K562 (cell line): ENCODE measurements at regions not wholly inside any gene's neighbourhood (a gene's known extent, or its start where the extent isn't known, plus 50 kb on each side); places are given as distances from the start of the nearest gene placed in this dataset.

ENCODE experiments used
- ATAC-seq: fragments of 200-7000 bp; cut with Tn5 transposase; 3 replicates; pipeline ENCODE4 v1.9.1; 2020; ENCODE audit warnings: moderate library complexity
- BruUV-seq: library from RNA; stranded (reverse); fragments of 400-500 nt; replicated peaks from 2 replicates; lab custom pipeline; 2021; lab: Mats Ljungman, UMichigan
- CTCF ChIA-PET: fragments of 300-600 bp; formaldehyde crosslinking; extraction: SDS; loops from one replicate; lab custom pipeline; 2021; ENCODE audit warnings: low intra/inter-chr PET ratio; lab: Yijun Ruan, JAX
- POLR2A ChIA-PET: fragments of 300-600, 350-650 bp; sonication (Branson Sonifier 250); formaldehyde crosslinking; extraction: SDS; loops from one replicate; lab custom pipeline; 2021; ENCODE audit warnings: antibody characterized with exemption, inconsistent platforms; lab: Yijun Ruan, JAX
- DNase-seq, 4 experiments: peaks; one replicate each; pipeline versions ENCODE4 v3.0.0 to v3.0.0-alpha.2; 2011 to 2018; ENCODE audit warnings: low spot score in 3 of 4, mixed read lengths in 3 of 4; ENCODE audit errors: extremely low read depth in 1 of 4
- FAIRE-seq: peaks from 2 replicates; lab custom pipeline; 2011; peaks lifted over from hg19 to GRCh38; lab: Jason Lieb, UNC
- H2AFZ ChIP-seq: 2 replicates; pipeline ENCODE4 v1.6.0; 2011; ENCODE audit warnings: low read depth, low read length, control low read depth, inconsistent platforms
- H3K27ac ChIP-seq: fragments of 200-600 bp; 3 replicates; pipeline ENCODE4 v1.8.0; 2011; ENCODE audit warnings: low read depth, mild to moderate bottlenecking, control low read depth, inconsistent platforms, low read length, moderate library complexity, mixed read lengths; ENCODE audit errors: extremely low read depth
- H3K27me3 ChIP-seq, 2 experiments: fragments of 300-600 bp in 1 of 2; 2 replicates in 1 of 2; 3 replicates in 1 of 2; pipeline versions ENCODE4 v1.6.0 to v1.8.0; 2011; ENCODE audit warnings: inconsistent platforms in 2 of 2, low read length in 2 of 2, mild to moderate bottlenecking in 1 of 2, mixed read lengths in 1 of 2, moderate library complexity in 1 of 2; ENCODE audit not compliant: control insufficient read depth in 2 of 2, insufficient read depth in 2 of 2
- H3K36me3 ChIP-seq: fragments of 300-600 bp; 3 replicates; pipeline ENCODE4 v1.8.0; 2011; ENCODE audit warnings: mild to moderate bottlenecking, low read length, inconsistent platforms; ENCODE audit not compliant: control insufficient read depth, insufficient read depth
- H3K4me1 ChIP-seq, 2 experiments: fragments of 200-600 bp in 1 of 2; replicated peaks in 1 of 2; 2 replicates in 1 of 2; 3 replicates in 1 of 2; pipeline versions ENCODE4 v1.5.1 to v1.8.0; 2011; ENCODE audit warnings: inconsistent platforms in 2 of 2, low read length in 2 of 2, mild to moderate bottlenecking in 1 of 2, mixed read lengths in 1 of 2, moderate library complexity in 1 of 2; ENCODE audit not compliant: control insufficient read depth in 2 of 2, insufficient read depth in 2 of 2
- H3K4me2 ChIP-seq: 2 replicates; pipeline ENCODE4 v1.6.1; 2011; ENCODE audit warnings: low read length, control low read depth, inconsistent platforms, mixed read lengths; ENCODE audit not compliant: insufficient read depth
- H3K4me3 ChIP-seq: fragments of 200-600 bp; sonication (generic), shearing (Covaris generic); 2 replicates; pipeline ENCODE4 v1.5.1; 2016; ENCODE audit warnings: control low read depth, inconsistent platforms
- H3K79me2 ChIP-seq: fragments of 200-600 bp; 3 replicates; pipeline ENCODE4 v1.8.0; 2011; ENCODE audit warnings: low read length, inconsistent platforms; ENCODE audit not compliant: control insufficient read depth, insufficient read depth
- H3K9ac ChIP-seq, 2 experiments: 2 replicates each; pipeline versions ENCODE4 v1.6.0 to v1.6.1; 2011; ENCODE audit warnings: low read depth in 2 of 2, low read length in 2 of 2, control low read depth in 1 of 2, inconsistent platforms in 1 of 2, mild to moderate bottlenecking in 1 of 2, mixed read lengths in 1 of 2; ENCODE audit not compliant: insufficient read depth in 1 of 2
- H3K9me1 ChIP-seq: one replicate; pipeline ENCODE4 v1.6.0; 2011; ENCODE audit warnings: inconsistent platforms, mild to moderate bottlenecking, low read length, moderate library complexity; ENCODE audit not compliant: control insufficient read depth, insufficient read depth
- H3K9me3 ChIP-seq: replicated peaks from 2 replicates; pipeline ENCODE4 v1.5.1; 2011; ENCODE audit warnings: low read depth, low read length, inconsistent platforms; ENCODE audit not compliant: control insufficient read depth, insufficient read depth
- H4K20me1 ChIP-seq: replicated peaks from 2 replicates; pipeline ENCODE4 v1.6.1; 2011; ENCODE audit warnings: low read length, inconsistent platforms, mixed read lengths; ENCODE audit not compliant: control insufficient read depth, insufficient read depth
- ATF7 ChIP-seq: fragments of 450-650 bp; IDR thresholded peaks from 2 replicates; pipeline ENCODE4 v1.7.1; 2014; ENCODE audit warnings: mild to moderate bottlenecking, moderate library complexity
- HDAC2 ChIP-seq: fragments of 450-650 bp; IDR thresholded peaks from 2 replicates; pipeline ENCODE4 v1.6.1; 2016; ENCODE audit warnings: mild to moderate bottlenecking
- SMAD3 ChIP-seq: fragments of 450-650 bp; formaldehyde crosslinking; conservative IDR thresholded peaks from 2 replicates; pipeline ENCODE4 v1.4.0; 2020; ENCODE audit warnings: mild to moderate bottlenecking
- STAG1 ChIP-seq: sonication (generic); formaldehyde crosslinking; IDR thresholded peaks from 2 replicates; pipeline ENCODE4 v1.5.0; 2020; ENCODE audit warnings: missing genetic modification reagents, borderline replicate concordance
- YY1 ChIP-seq, 3 experiments: IDR thresholded peaks; 2 replicates each; pipeline ENCODE4 v1.6.1; 2011; ENCODE audit warnings: low read length in 2 of 3, mild to moderate bottlenecking in 2 of 3, moderate library complexity in 2 of 3, borderline replicate concordance in 1 of 3, control low read depth in 1 of 3, low read depth in 1 of 3; ENCODE audit not compliant: insufficient read depth in 3 of 3, insufficient replicate concordance in 2 of 3, control insufficient read depth in 1 of 3, insufficient read length in 1 of 3; ENCODE audit errors: extremely low read depth in 1 of 3
- ZFPM2 ChIP-seq: fragments of 250-450 bp; sonication (Bioruptor Pico); IDR thresholded peaks from 2 replicates; pipeline ENCODE4 v1.5.1; 2022; ENCODE audit warnings: mild to moderate bottlenecking
- ZNF316 ChIP-seq: fragments of 450-650 bp; IDR thresholded peaks from 2 replicates; pipeline ENCODE4 v1.6.1; 2016
- ZNF586 ChIP-seq: fragments of 450-650 bp; formaldehyde crosslinking; conservative IDR thresholded peaks from 2 replicates; pipeline ENCODE4 v1.4.0; 2020; ENCODE audit warnings: mild to moderate bottlenecking, moderate library complexity
- WGBS: fragments of 100-300 bp; shearing (Covaris generic); methylation state at CpG from one replicate; pipeline ENCODE4 v1.1.6; 2016; ENCODE audit warnings: low coverage, mixed read lengths; ENCODE audit not compliant: insufficient coverage; ENCODE audit errors: missing lambda C conversion rate; 5-methylcytosine and 5-hydroxymethylcytosine counted together
- in situ Hi-C: fragments of 300-500 bp; cut with MboI; formaldehyde crosslinking; loops from 4 replicates; pipeline ENCODE4 v1.15.0; 2018; ENCODE audit warnings: inconsistent platforms, mixed read lengths
- intact Hi-C: fragments of 100-400 bp; cut with micrococcal nuclease; formaldehyde crosslinking; loops from 2 replicates; pipeline ENCODE4 v1.14.2; 2022
- TF ChIP-seq, protein P1 (sequence below): fragments of 250-450 bp; sonication (Bioruptor Pico); IDR thresholded peaks from 2 replicates; pipeline ENCODE4 v1.4.0; 2020; ENCODE audit warnings: mild to moderate bottlenecking, moderate library complexity
- TF ChIP-seq, protein P2 (sequence below), 2 experiments: IDR thresholded peaks in 1 of 2; conservative IDR thresholded peaks in 1 of 2; 2 replicates each; pipeline ENCODE4 v1.6.1; 2016; ENCODE audit warnings: low read depth in 2 of 2, mild to moderate bottlenecking in 1 of 2, missing compliant biosample characterization in 1 of 2, missing genetic modification characterization in 1 of 2, moderate library complexity in 1 of 2

DNA sequence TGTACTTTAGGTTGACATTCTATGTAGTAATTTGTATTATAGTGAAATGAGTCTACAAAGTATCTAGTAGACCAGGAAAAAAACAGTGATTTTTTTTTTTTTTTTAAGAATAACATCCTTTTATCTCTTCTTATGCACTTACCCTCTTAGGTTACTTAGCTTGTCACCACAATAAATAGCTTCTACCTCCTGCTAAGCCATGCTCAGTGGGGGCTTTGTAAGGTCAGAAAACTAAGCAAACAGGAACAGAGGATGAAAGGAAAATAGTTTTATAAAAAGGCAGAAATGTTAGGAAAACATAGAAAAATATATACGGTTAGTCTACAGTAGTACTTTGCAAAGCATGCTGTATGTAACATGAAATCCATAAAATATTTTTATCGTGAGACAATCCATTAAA, 385.3 kb upstream of the ATXN7L3B start:
- no peaks in the 10 kb centered on the region for H3K79me2 ChIP-seq
- no peak overlapping the region for H3K4me3 ChIP-seq
- no peaks in the 10 kb centered on the region for H4K20me1 ChIP-seq
- H3K9me3 ChIP-seq: no peaks in the 10 kb centered on the region
- ChIA-PET CTCF (no interaction called here), POLR2A (no interaction called here)
- peaks cover 15% of the 10 kb centered on the region; the same call in 1 of the 3 replicates for H3K36me3 ChIP-seq
- in situ Hi-C loops (no loop called here), intact Hi-C loops (no loop called here)
- no TSS peak for BruUV-seq
- WGBS: 73% methylated on average over 2 of the region's 2 CpGs
- H3K4me2 ChIP-seq: no peak overlapping the region
- no peaks in the 10 kb centered on the region for H3K27me3 ChIP-seq
- no peak overlapping the region for H3K27ac ChIP-seq
- no peak overlapping the region for H2AFZ ChIP-seq
- FAIRE-seq: no peak
- ATAC-seq: no peak
- no peak for DNase-seq
- H3K9ac ChIP-seq: no peak overlapping the region
- no peaks in the 10 kb centered on the region for H3K9me1 ChIP-seq
- H3K4me1 ChIP-seq: no peaks in the 10 kb centered on the region
- TF ChIP-seq ATF7 (no peak), ZNF586 (CRISPR knock-in tag) (no peak), ZNF316 (no peak), STAG1 (no peak), ZFPM2 (CRISPR knock-in tag) (no peak), SMAD3 (CRISPR knock-in tag) (no peak), HDAC2 (no peak), YY1 (IDR thresholded peaks at IDR 0.05; ENCODE audit: borderline replicate concordance in 1 of 3, control insufficient read depth in 1 of 3, extremely low read depth in 1 of 3, insufficient read depth in 3 of 3, insufficient read length in 1 of 3, insufficient replicate concordance in 2 of 3, low read depth in 1 of 3, low read length in 2 of 3) (no peak)
- TF ChIP-seq, protein P1, sequence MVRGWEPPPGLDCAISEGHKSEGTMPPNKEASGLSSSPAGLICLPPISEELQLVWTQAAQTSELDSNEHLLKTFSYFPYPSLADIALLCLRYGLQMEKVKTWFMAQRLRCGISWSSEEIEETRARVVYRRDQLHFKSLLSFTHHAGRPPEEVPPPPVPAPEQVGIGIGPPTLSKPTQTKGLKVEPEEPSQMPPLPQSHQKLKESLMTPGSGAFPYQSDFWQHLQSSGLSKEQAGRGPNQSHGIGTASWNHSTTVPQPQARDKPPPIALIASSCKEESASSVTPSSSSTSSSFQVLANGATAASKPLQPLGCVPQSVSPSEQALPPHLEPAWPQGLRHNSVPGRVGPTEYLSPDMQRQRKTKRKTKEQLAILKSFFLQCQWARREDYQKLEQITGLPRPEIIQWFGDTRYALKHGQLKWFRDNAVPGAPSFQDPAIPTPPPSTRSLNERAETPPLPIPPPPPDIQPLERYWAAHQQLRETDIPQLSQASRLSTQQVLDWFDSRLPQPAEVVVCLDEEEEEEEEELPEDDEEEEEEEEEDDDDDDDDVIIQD (CRISPR knock-in tag): no peak
- TF ChIP-seq, protein P2, sequence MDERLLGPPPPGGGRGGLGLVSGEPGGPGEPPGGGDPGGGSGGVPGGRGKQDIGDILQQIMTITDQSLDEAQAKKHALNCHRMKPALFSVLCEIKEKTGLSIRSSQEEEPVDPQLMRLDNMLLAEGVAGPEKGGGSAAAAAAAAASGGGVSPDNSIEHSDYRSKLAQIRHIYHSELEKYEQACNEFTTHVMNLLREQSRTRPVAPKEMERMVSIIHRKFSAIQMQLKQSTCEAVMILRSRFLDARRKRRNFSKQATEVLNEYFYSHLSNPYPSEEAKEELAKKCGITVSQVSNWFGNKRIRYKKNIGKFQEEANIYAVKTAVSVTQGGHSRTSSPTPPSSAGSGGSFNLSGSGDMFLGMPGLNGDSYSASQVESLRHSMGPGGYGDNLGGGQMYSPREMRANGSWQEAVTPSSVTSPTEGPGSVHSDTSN (CRISPR knock-in tag; IDR thresholded peaks at IDR 0.05; ENCODE audit: low read depth): no peak
- TF ChIP-seq, protein P2 (tag; conservative IDR thresholded peaks at IDR 0.05; ENCODE audit: low read depth): no peak
